HL-60 (cell line): ENCODE measurements at regions not wholly inside any gene's neighbourhood (a gene's known extent, or its start where the extent isn't known, plus 50 kb on each side); places are given as distances from the start of the nearest gene placed in this dataset.

ENCODE experiments used
- CTCF ChIP-seq: IDR thresholded peaks from one replicate; pipeline ENCODE4 v1.5.1; 2011; ENCODE audit warnings: low read length, control low read depth, inconsistent platforms; ENCODE audit not compliant: insufficient read depth
- POLR2AphosphoS5 ChIP-seq: IDR thresholded peaks from 2 replicates; pipeline ENCODE4 v1.6.1; 2012; ENCODE audit warnings: low read depth
- TF ChIP-seq, protein P1 (sequence below): IDR thresholded peaks from 2 replicates; pipeline ENCODE4 v1.6.1; 2012; ENCODE audit warnings: low read depth; ENCODE audit not compliant: insufficient replicate concordance

- TF ChIP-seq POLR2AphosphoS5 (no peak), CTCF (no peak)
- TF ChIP-seq, protein P1, sequence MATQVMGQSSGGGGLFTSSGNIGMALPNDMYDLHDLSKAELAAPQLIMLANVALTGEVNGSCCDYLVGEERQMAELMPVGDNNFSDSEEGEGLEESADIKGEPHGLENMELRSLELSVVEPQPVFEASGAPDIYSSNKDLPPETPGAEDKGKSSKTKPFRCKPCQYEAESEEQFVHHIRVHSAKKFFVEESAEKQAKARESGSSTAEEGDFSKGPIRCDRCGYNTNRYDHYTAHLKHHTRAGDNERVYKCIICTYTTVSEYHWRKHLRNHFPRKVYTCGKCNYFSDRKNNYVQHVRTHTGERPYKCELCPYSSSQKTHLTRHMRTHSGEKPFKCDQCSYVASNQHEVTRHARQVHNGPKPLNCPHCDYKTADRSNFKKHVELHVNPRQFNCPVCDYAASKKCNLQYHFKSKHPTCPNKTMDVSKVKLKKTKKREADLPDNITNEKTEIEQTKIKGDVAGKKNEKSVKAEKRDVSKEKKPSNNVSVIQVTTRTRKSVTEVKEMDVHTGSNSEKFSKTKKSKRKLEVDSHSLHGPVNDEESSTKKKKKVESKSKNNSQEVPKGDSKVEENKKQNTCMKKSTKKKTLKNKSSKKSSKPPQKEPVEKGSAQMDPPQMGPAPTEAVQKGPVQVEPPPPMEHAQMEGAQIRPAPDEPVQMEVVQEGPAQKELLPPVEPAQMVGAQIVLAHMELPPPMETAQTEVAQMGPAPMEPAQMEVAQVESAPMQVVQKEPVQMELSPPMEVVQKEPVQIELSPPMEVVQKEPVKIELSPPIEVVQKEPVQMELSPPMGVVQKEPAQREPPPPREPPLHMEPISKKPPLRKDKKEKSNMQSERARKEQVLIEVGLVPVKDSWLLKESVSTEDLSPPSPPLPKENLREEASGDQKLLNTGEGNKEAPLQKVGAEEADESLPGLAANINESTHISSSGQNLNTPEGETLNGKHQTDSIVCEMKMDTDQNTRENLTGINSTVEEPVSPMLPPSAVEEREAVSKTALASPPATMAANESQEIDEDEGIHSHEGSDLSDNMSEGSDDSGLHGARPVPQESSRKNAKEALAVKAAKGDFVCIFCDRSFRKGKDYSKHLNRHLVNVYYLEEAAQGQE = no peak
Measured at GRCh38 chr13:73416093-73416492, 357.3 kb downstream of the KLF5 start.
